ENCODE measurements at regions not wholly inside any gene's neighbourhood (a gene's known extent, or its start where the extent isn't known, plus 50 kb on each side); places are given as distances from the start of the nearest gene placed in this dataset.

- Histone ChIP-seq H3K36me3 (ENCODE audit: control insufficient read depth, insufficient read depth, low read length) (no peaks in the 10 kb centered on the region), H3K4me3 (no peak overlapping the region), H4K20me1 (replicated peaks; ENCODE audit: control insufficient read depth, insufficient read depth, low read length) (no peaks in the 10 kb centered on the region), H3K4me2 (ENCODE audit: insufficient read depth, low read length) (no peak overlapping the region), H3K4me1 (replicated peaks in 1 of 2; ENCODE audit: control insufficient read depth in 2 of 2, insufficient read depth in 2 of 2, low read length in 2 of 2) (no peaks in the 10 kb centered on the region), H3K9ac (ENCODE audit: insufficient read depth in 1 of 2, low read depth in 2 of 2, low read length in 2 of 2) (no peak overlapping the region), H2AFZ (ENCODE audit: low read depth, low read length) (no peak overlapping the region), H3K9me1 (ENCODE audit: control insufficient read depth, insufficient read depth, low read length) (no peaks in the 10 kb centered on the region), H3K27me3 (ENCODE audit: control insufficient read depth in 2 of 2, insufficient read depth in 2 of 2, low read length in 2 of 2) (no peaks in the 10 kb centered on the region), H3K27ac (ENCODE audit: extremely low read depth, low read depth, low read length) (no peak overlapping the region), H3K9me3 (replicated peaks; ENCODE audit: control insufficient read depth, insufficient read depth, low read depth, low read length) (no peaks in the 10 kb centered on the region), H3K79me2 (ENCODE audit: control insufficient read depth, insufficient read depth, low read length) (no peaks in the 10 kb centered on the region)
- no peak for FAIRE-seq
- intact Hi-C loops (cut with micrococcal nuclease) (no loop called here), in situ Hi-C loops (cut with MboI) (no loop called here)
- ChIA-PET POLR2A (no interaction called here), CTCF (ENCODE audit: low intra/inter-chr PET ratio) (no interaction called here)
- TF ChIP-seq MAFG (tag; conservative IDR thresholded peaks at IDR 0.05) (no peak), ZNF507 (tag; conservative IDR thresholded peaks at IDR 0.05) (no peak), XRCC5 (IDR thresholded peaks at IDR 0.05; ENCODE audit: low read depth, low read length) (no peak), ELF2 (CRISPR knock-in tag; IDR thresholded peaks at IDR 0.05) (no peak), ZNF609 (CRISPR knock-in tag; IDR thresholded peaks at IDR 0.05; ENCODE audit: borderline replicate concordance) (no peak), BRD9 (IDR thresholded peaks at IDR 0.05; ENCODE audit: low read depth, partially characterized antibody) (no peak), YBX1 (IDR thresholded peaks at IDR 0.05) (no peak), CEBPB (tag; IDR thresholded peaks at IDR 0.05) (no peak)
- no peak for ATAC-seq
- no peak for DNase-seq (ENCODE audit: extremely low read depth in 1 of 4, low spot score in 3 of 4)
- WGBS (ENCODE audit: insufficient coverage, low coverage, missing lambda C conversion rate): 0% methylated on average over 1 of the region's 2 CpGs
- BruUV-seq (replicated peaks): no TSS peak
These were observed 974.2 kb upstream of the C9orf72 start for GRCh38 chr9:28547527-28547926.

Measured in K562 (cell line).